Caco-2 (cell line): ENCODE measurements at regions not wholly inside any gene's neighbourhood (a gene's known extent, or its start where the extent isn't known, plus 50 kb on each side); places are given as distances from the start of the nearest gene placed in this dataset.

ENCODE experiments used
- BruUV-seq: library from RNA; stranded (reverse); fragments of 400-500 nt; replicated peaks from 2 replicates; lab custom pipeline; 2021; lab: Mats Ljungman, UMichigan
- CTCF ChIA-PET: fragments of 300-600 bp; sonication (Branson Sonifier 250); formaldehyde crosslinking; loops from one replicate; lab custom pipeline; 2022; ENCODE audit warnings: antibody characterized with exemption; lab: Charles Lee
- POLR2A ChIA-PET: fragments of 300-600 bp; sonication (Branson Sonifier 250); formaldehyde crosslinking; loops from one replicate; lab custom pipeline; 2022; ENCODE audit warnings: antibody characterized with exemption; lab: Charles Lee
- DNase-seq, 2 experiments: peaks; one replicate each; pipeline versions ENCODE4 v3.0.0 to v3.0.0-alpha.2; 2020 to 2022
- H3K27me3 ChIP-seq: replicated peaks from 2 replicates; pipeline ENCODE4 v1.6.0; 2011; ENCODE audit warnings: low read length; ENCODE audit not compliant: control insufficient read depth, insufficient read depth
- H3K36me3 ChIP-seq: 2 replicates; pipeline ENCODE4 v1.5.1; 2011; ENCODE audit warnings: low read length; ENCODE audit not compliant: control insufficient read depth, insufficient read depth
- H3K4me1 ChIP-seq: fragments of 250-450 bp; sonication (Bioruptor Pico); 2 replicates; pipeline ENCODE4 v1.5.1; 2020; ENCODE audit warnings: mild to moderate bottlenecking
- H3K4me3 ChIP-seq: 2 replicates; pipeline ENCODE4 v1.5.1; 2011; ENCODE audit warnings: low read depth, mild to moderate bottlenecking, control low read depth, low read length
- H3K9me3 ChIP-seq: fragments of 250-450 bp; sonication (Bioruptor Pico); 2 replicates; pipeline ENCODE4 v1.5.1; 2020; ENCODE audit warnings: mild to moderate bottlenecking, moderate library complexity
- H3K27ac Mint-ChIP-seq: one replicate; pipeline ENCODE4 v1.8.0; 2022; ENCODE audit warnings: mixed read lengths; ENCODE audit not compliant: unreplicated experiment
- H3K27me3 Mint-ChIP-seq: one replicate; pipeline ENCODE4 v1.8.0; 2022; ENCODE audit warnings: mixed read lengths; ENCODE audit not compliant: insufficient read depth, unreplicated experiment
- H3K36me3 Mint-ChIP-seq: one replicate; pipeline ENCODE4 v1.8.0; 2022; ENCODE audit warnings: mild to moderate bottlenecking, mixed read lengths; ENCODE audit not compliant: insufficient read depth, unreplicated experiment
- H3K4me1 Mint-ChIP-seq: one replicate; pipeline ENCODE4 v1.8.0; 2022; ENCODE audit warnings: low read depth, mixed read lengths; ENCODE audit not compliant: unreplicated experiment
- H3K4me3 Mint-ChIP-seq: one replicate; pipeline ENCODE4 v1.8.0; 2022; ENCODE audit warnings: mild to moderate bottlenecking, moderate library complexity, mixed read lengths; ENCODE audit not compliant: unreplicated experiment
- H3K9me3 Mint-ChIP-seq: one replicate; pipeline ENCODE4 v1.8.0; 2022; ENCODE audit warnings: mixed read lengths; ENCODE audit not compliant: unreplicated experiment
- CTCF ChIP-seq, 2 experiments: fragments of 200-600 bp in 1 of 2; IDR thresholded peaks; 1 replicate in 1 of 2; 2 replicates in 1 of 2; pipeline versions ENCODE4 v1.5.1 to v1.8.0; 2011 to 2022; ENCODE audit warnings: antibody characterized with exemption in 1 of 2, control low read depth in 1 of 2, inconsistent platforms in 1 of 2, low read depth in 1 of 2, low read length in 1 of 2, mild to moderate bottlenecking in 1 of 2, moderate library complexity in 1 of 2; ENCODE audit not compliant: insufficient read depth in 1 of 2, severe bottlenecking in 1 of 2, unreplicated experiment in 1 of 2
- intact Hi-C: fragments of 100-400 bp; cut with micrococcal nuclease; formaldehyde crosslinking; loops from one replicate; pipeline ENCODE4 v1.10.0; 2022; ENCODE audit not compliant: unreplicated experiment

- Histone ChIP-seq H3K4me3 (no peak overlapping the region), H3K9me3 (peaks cover 3% of the 10 kb centered on the region; the same call in 1 of the 2 replicates), H3K27me3 (no peaks in the 10 kb centered on the region), H3K4me1 (no peaks in the 10 kb centered on the region), H3K36me3 (no peaks in the 10 kb centered on the region)
- no peak for TF ChIP-seq CTCF (IDR thresholded peaks at IDR 0.05; ENCODE audit: insufficient read depth in 1 of 2, low read depth in 1 of 2, low read length in 1 of 2, severe bottlenecking in 1 of 2, unreplicated experiment in 1 of 2)
- Mint-ChIP-seq H3K4me3 (no peak overlapping the region), H3K4me1 (no peaks in the 10 kb centered on the region), H3K9me3 (peaks cover 17% of the 10 kb centered on the region), H3K27me3 (peaks cover 6% of the 10 kb centered on the region), H3K36me3 (no peaks in the 10 kb centered on the region), H3K27ac (no peak overlapping the region)
- ChIA-PET POLR2A (no interaction called here), CTCF (no interaction called here)
- intact Hi-C loops = no loop called here
- BruUV-seq = no TSS peak
- DNase-seq = no peak
Observed at GRCh38 chr2:152284398-152284797, 50.6 kb upstream of the FMNL2 start.
